GM12872 (cell line): ENCODE measurements at regions not wholly inside any gene's neighbourhood (a gene's known extent, or its start where the extent isn't known, plus 50 kb on each side); places are given as distances from the start of the nearest gene placed in this dataset.

ENCODE experiments used
- TF ChIP-seq, protein P1 (sequence below): IDR thresholded peaks from 3 replicates; pipeline ENCODE4 v1.5.1; 2011; ENCODE audit warnings: low read depth, mild to moderate bottlenecking, low read length, moderate library complexity; ENCODE audit not compliant: insufficient read depth

DNA sequence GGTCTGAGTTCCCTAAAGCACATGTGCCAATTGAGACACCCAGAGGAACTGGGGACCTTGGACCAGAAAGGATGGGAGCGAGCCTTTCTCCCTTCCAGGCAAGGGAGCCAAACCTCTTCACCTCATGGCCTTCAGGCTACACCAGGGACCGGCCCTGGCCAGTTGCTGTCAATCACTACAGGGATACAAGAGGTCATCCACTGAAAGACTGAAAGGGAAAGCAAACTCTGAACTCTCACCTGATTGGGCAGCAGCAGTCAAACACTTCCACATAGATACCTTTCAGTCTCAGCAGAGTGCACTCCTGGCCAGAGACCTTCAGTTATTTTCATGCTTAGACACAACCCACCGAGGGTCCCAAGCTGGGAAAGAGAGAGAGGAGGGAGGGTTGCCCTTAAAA lies 1956.0 kb upstream of the LRRTM1 start:
- TF ChIP-seq, protein P1, sequence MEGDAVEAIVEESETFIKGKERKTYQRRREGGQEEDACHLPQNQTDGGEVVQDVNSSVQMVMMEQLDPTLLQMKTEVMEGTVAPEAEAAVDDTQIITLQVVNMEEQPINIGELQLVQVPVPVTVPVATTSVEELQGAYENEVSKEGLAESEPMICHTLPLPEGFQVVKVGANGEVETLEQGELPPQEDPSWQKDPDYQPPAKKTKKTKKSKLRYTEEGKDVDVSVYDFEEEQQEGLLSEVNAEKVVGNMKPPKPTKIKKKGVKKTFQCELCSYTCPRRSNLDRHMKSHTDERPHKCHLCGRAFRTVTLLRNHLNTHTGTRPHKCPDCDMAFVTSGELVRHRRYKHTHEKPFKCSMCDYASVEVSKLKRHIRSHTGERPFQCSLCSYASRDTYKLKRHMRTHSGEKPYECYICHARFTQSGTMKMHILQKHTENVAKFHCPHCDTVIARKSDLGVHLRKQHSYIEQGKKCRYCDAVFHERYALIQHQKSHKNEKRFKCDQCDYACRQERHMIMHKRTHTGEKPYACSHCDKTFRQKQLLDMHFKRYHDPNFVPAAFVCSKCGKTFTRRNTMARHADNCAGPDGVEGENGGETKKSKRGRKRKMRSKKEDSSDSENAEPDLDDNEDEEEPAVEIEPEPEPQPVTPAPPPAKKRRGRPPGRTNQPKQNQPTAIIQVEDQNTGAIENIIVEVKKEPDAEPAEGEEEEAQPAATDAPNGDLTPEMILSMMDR: no peak

DNA sequence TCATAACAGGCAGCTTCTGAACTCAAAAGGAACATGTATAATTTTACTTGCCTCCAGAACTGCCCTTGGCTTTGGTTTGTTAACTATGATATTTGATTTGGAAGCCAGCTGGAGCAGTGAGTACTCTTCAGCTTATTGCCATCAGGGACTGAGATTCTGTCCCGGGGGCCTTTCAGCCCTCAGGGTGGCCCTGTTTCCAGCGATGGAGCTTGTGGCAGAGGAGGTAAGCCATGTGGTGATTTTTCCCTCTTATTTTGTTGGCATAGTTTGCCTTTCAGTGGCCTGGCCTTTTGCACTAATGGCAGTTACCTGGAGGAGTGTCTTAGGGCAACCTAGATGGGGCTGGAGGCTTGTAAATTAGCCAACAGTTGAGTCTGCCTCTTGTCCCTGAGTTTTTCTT lies 1955.0 kb upstream of the LRRTM1 start:
- TF ChIP-seq, protein P1: no peak

DNA sequence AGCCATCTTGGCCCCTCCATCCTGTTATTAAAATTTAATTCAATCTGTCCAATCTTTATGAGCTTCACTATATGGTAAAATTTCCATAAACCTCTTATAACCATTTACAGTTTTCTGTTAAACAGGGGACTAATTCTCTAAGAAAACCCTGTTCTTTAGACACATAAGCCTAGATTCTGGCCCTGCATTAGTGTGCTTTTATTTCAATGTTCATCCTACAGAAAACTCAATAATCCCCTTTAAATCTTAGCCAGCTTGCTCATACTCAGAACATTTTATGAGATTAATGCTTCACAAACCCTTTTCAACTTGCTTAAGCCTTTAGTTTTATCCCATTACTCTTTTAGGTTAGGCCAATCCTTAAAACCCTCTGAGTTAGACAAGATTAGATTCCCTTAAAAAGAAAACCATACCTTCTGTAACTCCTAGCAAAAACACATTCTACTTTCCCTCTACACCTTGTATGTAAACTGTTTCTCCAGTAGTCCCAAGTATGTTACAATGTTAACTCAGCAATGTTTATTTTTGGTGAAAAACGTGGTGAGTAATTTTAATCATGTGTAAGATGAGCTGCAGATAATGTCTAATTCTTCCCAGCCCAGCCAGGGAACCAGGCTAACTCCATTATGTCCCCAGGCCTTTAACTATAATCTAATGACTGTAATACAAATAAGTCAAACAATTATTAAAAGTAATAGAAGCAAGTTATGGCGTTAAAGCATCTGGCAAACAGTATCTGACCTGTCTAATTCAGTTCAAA lies 1953.4 kb upstream of the LRRTM1 start:
- TF ChIP-seq, protein P1: no peak

DNA sequence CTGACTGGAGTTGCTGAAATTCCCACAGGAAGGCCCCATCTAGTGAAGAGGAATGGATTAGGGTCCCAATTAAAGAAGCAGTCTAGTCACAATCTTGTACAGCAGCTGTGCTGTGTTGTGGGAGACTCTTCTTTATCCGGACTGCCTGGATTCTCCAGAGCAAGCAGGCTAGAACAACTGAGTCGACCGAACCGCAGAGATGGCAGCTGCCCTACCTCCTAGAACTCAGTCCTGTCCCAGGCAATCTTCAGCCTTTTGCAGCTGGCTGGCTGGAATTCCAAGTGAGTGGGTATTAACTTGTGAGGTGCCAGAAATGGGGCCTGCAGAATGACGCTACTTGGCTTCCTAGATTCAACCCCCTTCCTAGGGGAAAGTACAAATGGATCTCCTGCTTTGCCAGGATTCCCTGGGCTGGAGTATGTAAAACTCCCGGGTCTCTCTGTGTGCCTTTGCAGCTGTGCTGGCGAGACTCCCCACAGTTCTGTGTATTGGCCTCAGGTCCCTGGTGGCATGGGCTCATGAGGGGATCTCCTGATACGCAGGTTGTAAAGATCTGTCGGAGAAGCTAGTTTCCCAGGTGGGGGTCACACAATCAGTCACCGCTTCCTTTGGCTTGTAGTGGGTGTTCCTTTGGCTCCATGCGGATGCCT lies 1952.6 kb upstream of the LRRTM1 start:
- TF ChIP-seq, protein P1: no peak

DNA sequence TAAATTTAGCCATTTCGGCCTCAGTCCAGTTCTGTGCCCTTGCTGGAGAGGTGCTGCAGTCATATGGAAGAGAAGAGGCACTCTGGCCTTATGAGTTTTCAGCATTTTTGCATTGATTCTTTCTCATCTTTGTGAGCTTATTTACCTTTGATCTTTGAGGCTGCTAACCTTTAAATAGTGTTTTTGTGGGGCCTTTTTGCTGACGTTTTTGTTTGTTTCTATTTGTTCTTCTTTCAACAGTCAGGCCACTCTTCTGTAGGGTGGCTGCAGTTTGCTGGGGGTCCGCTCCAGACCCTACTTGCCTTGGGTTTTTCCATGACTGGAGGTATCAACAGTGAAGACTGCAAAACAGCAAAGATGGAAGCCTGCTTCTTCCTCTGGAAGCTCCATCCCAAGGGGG lies 1951.7 kb upstream of the LRRTM1 start:
- TF ChIP-seq, protein P1: no peak

DNA sequence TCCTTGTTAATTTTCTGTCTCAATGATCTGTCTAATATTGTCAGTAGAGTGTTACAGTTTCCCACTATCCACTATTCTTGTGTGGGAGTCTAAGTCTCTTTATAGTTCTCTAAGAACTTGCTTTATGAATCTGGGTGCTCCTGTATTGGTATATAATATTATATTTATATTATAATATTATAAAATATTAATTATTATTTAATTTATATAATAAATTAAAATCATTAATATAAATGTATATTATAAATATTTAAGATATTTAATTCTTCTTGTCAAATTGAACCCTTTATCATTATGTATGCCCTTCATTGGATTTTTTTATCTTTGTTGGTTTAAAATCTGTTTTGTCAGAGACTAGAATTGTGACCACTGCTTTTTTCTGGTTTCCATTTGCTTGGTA lies 1950.2 kb upstream of the LRRTM1 start:
- TF ChIP-seq, protein P1: no peak

DNA sequence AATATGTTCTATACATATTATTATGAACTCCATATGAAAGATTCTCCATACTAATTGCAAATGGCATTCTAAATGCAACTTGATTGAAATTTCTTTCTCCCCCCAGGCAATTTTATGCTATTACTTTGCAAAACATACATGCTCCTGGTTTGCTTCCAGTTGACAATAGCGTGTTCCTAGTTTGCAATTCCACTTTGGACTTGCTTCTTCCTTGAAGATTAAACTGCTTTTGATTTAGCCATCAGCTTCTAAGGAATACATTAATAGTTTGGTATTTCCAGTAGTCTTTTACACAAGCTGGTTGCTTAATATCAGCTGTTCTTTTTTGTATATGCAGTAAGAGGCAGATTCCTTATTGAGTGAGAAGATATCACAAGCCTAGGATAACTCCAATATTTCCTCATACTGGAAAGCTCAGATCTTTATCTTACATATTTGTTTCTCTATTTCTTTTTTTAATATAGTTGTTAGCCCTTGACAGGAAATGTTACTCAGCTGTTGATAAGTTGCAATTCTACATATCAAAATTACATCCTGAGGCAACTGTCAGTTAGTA lies 1941.7 kb upstream of the LRRTM1 start:
- TF ChIP-seq, protein P1: no peak
